T-helper 2 cell treated with Interferon-gamma antibody and Interleukin-4, amounts not matched to agents 100 ng/mL and 5 ng/mL, for 36 hours (primary cell): ENCODE measurements at regions not wholly inside any gene's neighbourhood (a gene's known extent, or its start where the extent isn't known, plus 50 kb on each side); places are given as distances from the start of the nearest gene placed in this dataset.

ENCODE experiments used
- intact Hi-C: fragments of 100-400 bp; cut with micrococcal nuclease; formaldehyde crosslinking; loops from one replicate; pipeline ENCODE4 v1.15.1; 2023

GRCh38 chr3:176737480-176738110 lies 459.7 kb downstream of the TBL1XR1 start:
- intact Hi-C loops = no loop called here

- intact Hi-C loops = no loop called here
These were observed 463.1 kb downstream of the TBL1XR1 start for GRCh38 chr3:176734146-176734545.

GRCh38 chr3:176724394-176724759 lies 472.9 kb downstream of the TBL1XR1 start:
- intact Hi-C loops = no loop called here

- intact Hi-C loops = no loop called here
These were observed 473.4 kb downstream of the TBL1XR1 start for GRCh38 chr3:176723758-176724393.

- intact Hi-C loops = no loop called here
These were observed 483.2 kb downstream of the TBL1XR1 start for GRCh38 chr3:176714034-176714433.

- intact Hi-C loops = no loop called here
These were observed 485.1 kb downstream of the TBL1XR1 start for GRCh38 chr3:176712191-176712590.

- intact Hi-C loops = no loop called here
These were observed 498.0 kb downstream of the TBL1XR1 start for GRCh38 chr3:176699288-176699687.

GRCh38 chr3:176697284-176697889 lies 499.9 kb downstream of the TBL1XR1 start:
- intact Hi-C loops = no loop called here

- intact Hi-C loops = no loop called here
These were observed 500.5 kb downstream of the TBL1XR1 start for GRCh38 chr3:176696816-176697215.

- intact Hi-C loops = no loop called here
These were observed 504.1 kb downstream of the TBL1XR1 start for GRCh38 chr3:176692966-176693785.

- intact Hi-C loops = no loop called here
These were observed 504.9 kb downstream of the TBL1XR1 start for GRCh38 chr3:176692199-176692965.

GRCh38 chr3:176690083-176690869 lies 507.0 kb downstream of the TBL1XR1 start:
- intact Hi-C loops = no loop called here

GRCh38 chr3:176687754-176688153 lies 509.5 kb downstream of the TBL1XR1 start:
- intact Hi-C loops = no loop called here

- intact Hi-C loops = no loop called here
These were observed 513.9 kb downstream of the TBL1XR1 start for GRCh38 chr3:176683382-176683781.

- intact Hi-C loops = no loop called here
These were observed 533.1 kb downstream of the TBL1XR1 start for GRCh38 chr3:176663837-176664831.

GRCh38 chr3:176663387-176663786 lies 533.9 kb downstream of the TBL1XR1 start:
- intact Hi-C loops = no loop called here

- intact Hi-C loops = no loop called here
These were observed 535.8 kb downstream of the TBL1XR1 start for GRCh38 chr3:176661432-176661964.

- intact Hi-C loops = no loop called here
These were observed 541.7 kb downstream of the TBL1XR1 start for GRCh38 chr3:176655404-176656094.
